Panc1 (cell line): ENCODE measurements at regions not wholly inside any gene's neighbourhood (a gene's known extent, or its start where the extent isn't known, plus 50 kb on each side); places are given as distances from the start of the nearest gene placed in this dataset.

ENCODE experiments used
- ATAC-seq: fragments of 200-7000 bp; cut with Tn5 transposase; 2 replicates; pipeline ENCODE4 v1.9.1; 2020; ENCODE audit warnings: mild to moderate bottlenecking, moderate library complexity
- BruUV-seq: library from RNA; stranded (reverse); fragments of 400-500 nt; replicated peaks from 2 replicates; lab custom pipeline; 2021; lab: Mats Ljungman, UMichigan
- CTCF ChIA-PET: fragments of 300-600 bp; sonication (Branson Sonifier 250); formaldehyde crosslinking; loops from one replicate; lab custom pipeline; 2022; ENCODE audit warnings: antibody characterized with exemption; lab: Charles Lee
- POLR2A ChIA-PET: fragments of 300-600 bp; sonication (Branson Sonifier 250); formaldehyde crosslinking; loops from one replicate; lab custom pipeline; 2022; ENCODE audit warnings: antibody characterized with exemption; lab: Charles Lee
- DNase-seq: peaks from one replicate; pipeline ENCODE4 v3.0.0-alpha.2; 2010; ENCODE audit warnings: low read depth, low spot score
- H3K27ac ChIP-seq: 2 replicates; pipeline ENCODE4 v1.5.1; 2011; ENCODE audit warnings: mild to moderate bottlenecking, low read length, inconsistent platforms
- H3K27me3 ChIP-seq: fragments of 200-500 bp; sonication (Bioruptor generic); 2 replicates; pipeline ENCODE4 v1.6.0; 2014; ENCODE audit warnings: low read length, inconsistent platforms; ENCODE audit not compliant: control insufficient read depth, insufficient read depth
- H3K36me3 ChIP-seq: fragments of 200-500 bp; sonication (Bioruptor generic); 2 replicates; pipeline ENCODE4 v1.5.1; 2014; ENCODE audit warnings: inconsistent platforms, mild to moderate bottlenecking, low read length, moderate library complexity; ENCODE audit not compliant: control insufficient read depth, insufficient read depth
- H3K4me1 ChIP-seq: 2 replicates; pipeline ENCODE4 v1.5.1; 2011; ENCODE audit warnings: inconsistent platforms, mild to moderate bottlenecking, low read length, moderate library complexity; ENCODE audit not compliant: control insufficient read depth, insufficient read depth
- H3K4me3 ChIP-seq, 2 experiments: 2 replicates each; pipeline ENCODE4 v1.5.1; 2011 to 2012; ENCODE audit warnings: low read depth in 2 of 2, low read length in 2 of 2, mild to moderate bottlenecking in 2 of 2, inconsistent platforms in 1 of 2, moderate library complexity in 1 of 2
- H3K9me3 ChIP-seq: fragments of 200-500 bp; sonication (Bioruptor generic); 2 replicates; pipeline ENCODE4 v1.5.1; 2014; ENCODE audit warnings: low read depth, mild to moderate bottlenecking, inconsistent platforms, low read length, moderate library complexity; ENCODE audit not compliant: control insufficient read depth, insufficient read depth
- POLR2AphosphoS5 ChIP-seq: IDR thresholded peaks from 2 replicates; pipeline ENCODE4 v1.6.1; 2012; ENCODE audit warnings: mild to moderate bottlenecking, low read depth, low read length, moderate library complexity
- REST ChIP-seq, 2 experiments: IDR thresholded peaks; 2 replicates each; pipeline ENCODE4 v1.6.1; 2011 to 2012; ENCODE audit warnings: low read depth in 2 of 2, control low read depth in 1 of 2, low read length in 1 of 2, mild to moderate bottlenecking in 1 of 2, moderate library complexity in 1 of 2; ENCODE audit not compliant: insufficient read depth in 1 of 2
- SIN3A ChIP-seq: IDR thresholded peaks from 2 replicates; pipeline ENCODE4 v1.6.1; 2012; ENCODE audit warnings: low read depth, mild to moderate bottlenecking, low read length, moderate library complexity, borderline replicate concordance; ENCODE audit not compliant: insufficient read depth
- TCF7L2 ChIP-seq: IDR thresholded peaks from 2 replicates; pipeline ENCODE4 v1.6.1; 2011; ENCODE audit warnings: mild to moderate bottlenecking, low read depth, low read length, inconsistent platforms
- in situ Hi-C: cut with HindIII; loops from 2 replicates; pipeline ENCODE4 v1.10.0; 2016; ENCODE audit warnings: low sequenced_read_pairs, low pct_unique_long_range_greater_than_20kb
- intact Hi-C: fragments of 100-400 bp; cut with micrococcal nuclease; formaldehyde crosslinking; loops from one replicate; pipeline ENCODE4 v1.10.0; 2022; ENCODE audit not compliant: unreplicated experiment
- TF ChIP-seq, protein P1 (sequence below): fragments of 450-650 bp; IDR thresholded peaks from 2 replicates; pipeline ENCODE4 v1.5.1; 2017; ENCODE audit warnings: mild to moderate bottlenecking

DNA sequence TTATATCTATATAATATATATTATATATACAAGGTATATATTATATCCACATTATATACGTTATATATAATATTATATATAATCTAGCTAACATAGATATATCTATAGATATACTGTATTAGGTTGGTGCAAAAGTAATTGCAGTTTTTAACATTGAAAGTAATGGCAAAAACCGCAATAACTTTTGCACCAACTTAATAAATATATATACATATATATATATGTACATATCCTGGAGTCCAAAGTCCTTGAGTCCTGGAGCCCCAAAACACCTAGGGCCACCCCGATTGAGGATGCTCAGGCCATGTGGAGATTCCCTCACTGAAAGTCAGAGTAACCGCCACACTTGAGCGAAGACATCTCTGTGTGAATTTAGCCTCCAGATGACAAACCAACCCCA is 408.2 kb upstream of the AUTS2 start:
- DNase-seq (no peak), ATAC-seq (no peak)
- Histone ChIP-seq H3K36me3 (no peaks in the 10 kb centered on the region), H3K27me3 (no peaks in the 10 kb centered on the region), H3K4me1 (no peaks in the 10 kb centered on the region), H3K9me3 (no peaks in the 10 kb centered on the region), H3K4me3 (no peak overlapping the region), H3K27ac (no peak overlapping the region)
- TF ChIP-seq POLR2AphosphoS5 (no peak), TCF7L2 (no peak), REST (IDR thresholded peaks at IDR 0.05; ENCODE audit: insufficient read depth in 1 of 2, low read depth in 2 of 2, low read length in 1 of 2) (no peak), SIN3A (no peak)
- TF ChIP-seq, protein P1, sequence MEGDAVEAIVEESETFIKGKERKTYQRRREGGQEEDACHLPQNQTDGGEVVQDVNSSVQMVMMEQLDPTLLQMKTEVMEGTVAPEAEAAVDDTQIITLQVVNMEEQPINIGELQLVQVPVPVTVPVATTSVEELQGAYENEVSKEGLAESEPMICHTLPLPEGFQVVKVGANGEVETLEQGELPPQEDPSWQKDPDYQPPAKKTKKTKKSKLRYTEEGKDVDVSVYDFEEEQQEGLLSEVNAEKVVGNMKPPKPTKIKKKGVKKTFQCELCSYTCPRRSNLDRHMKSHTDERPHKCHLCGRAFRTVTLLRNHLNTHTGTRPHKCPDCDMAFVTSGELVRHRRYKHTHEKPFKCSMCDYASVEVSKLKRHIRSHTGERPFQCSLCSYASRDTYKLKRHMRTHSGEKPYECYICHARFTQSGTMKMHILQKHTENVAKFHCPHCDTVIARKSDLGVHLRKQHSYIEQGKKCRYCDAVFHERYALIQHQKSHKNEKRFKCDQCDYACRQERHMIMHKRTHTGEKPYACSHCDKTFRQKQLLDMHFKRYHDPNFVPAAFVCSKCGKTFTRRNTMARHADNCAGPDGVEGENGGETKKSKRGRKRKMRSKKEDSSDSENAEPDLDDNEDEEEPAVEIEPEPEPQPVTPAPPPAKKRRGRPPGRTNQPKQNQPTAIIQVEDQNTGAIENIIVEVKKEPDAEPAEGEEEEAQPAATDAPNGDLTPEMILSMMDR, result no peak
- in situ Hi-C loops, result no loop called here
- CTCF ChIA-PET, result no interaction called here
- intact Hi-C loops, result no loop called here
- no TSS peak for BruUV-seq
- POLR2A ChIA-PET, result no interaction called here

GRCh38 chr7:69190763-69191162 is 407.5 kb upstream of the AUTS2 start:
- H3K36me3 ChIP-seq, result no peaks in the 10 kb centered on the region
- no peaks in the 10 kb centered on the region for H3K27me3 ChIP-seq
- TF ChIP-seq TCF7L2 (no peak), SIN3A (no peak), REST (IDR thresholded peaks at IDR 0.05; ENCODE audit: insufficient read depth in 1 of 2, low read depth in 2 of 2, low read length in 1 of 2) (no peak)
- TF ChIP-seq, protein P1, result no peak
- in situ Hi-C loops, result no loop called here
- ATAC-seq, result no peak
- no peaks in the 10 kb centered on the region for H3K4me1 ChIP-seq
- H3K9me3 ChIP-seq, result no peaks in the 10 kb centered on the region
- ChIA-PET CTCF (no interaction called here), POLR2A (no interaction called here)
- no TSS peak for BruUV-seq
- intact Hi-C loops, result no loop called here
- DNase-seq, result no peak
- H3K27ac ChIP-seq, result no peak overlapping the region
- no peak overlapping the region for H3K4me3 ChIP-seq
